ENCODE measurements at regions not wholly inside any gene's neighbourhood (a gene's known extent, or its start where the extent isn't known, plus 50 kb on each side); places are given as distances from the start of the nearest gene placed in this dataset.

- TF ChIP-seq BCOR (IDR thresholded peaks at IDR 0.05) (no peak), ZBTB1 (CRISPR knock-in tag; IDR thresholded peaks at IDR 0.05; ENCODE audit: borderline replicate concordance, low read depth) (no peak), ZBTB9 (CRISPR knock-in tag; IDR thresholded peaks at IDR 0.05) (no peak), ZNF217 (CRISPR knock-in tag; IDR thresholded peaks at IDR 0.05) (no peak), BRF1 (IDR thresholded peaks at IDR 0.05; ENCODE audit: borderline replicate concordance, extremely low read depth, insufficient read length) (no peak), HDAC6 (IDR thresholded peaks at IDR 0.05; ENCODE audit: low read depth, low read length) (no peak), SPI1 (IDR thresholded peaks at IDR 0.05; ENCODE audit: borderline replicate concordance, low read depth, low read length) (no peak), STAT6 (CRISPR knock-in tag; IDR thresholded peaks at IDR 0.05) (no peak), ZNF445 (CRISPR knock-in tag; IDR thresholded peaks at IDR 0.05; ENCODE audit: low read depth) (no peak), MTA1 (IDR thresholded peaks at IDR 0.05; ENCODE audit: borderline replicate concordance) (no peak), ZKSCAN3 (CRISPR knock-in tag; IDR thresholded peaks at IDR 0.05) (no peak), MXD1 (CRISPR knock-in tag; IDR thresholded peaks at IDR 0.05; ENCODE audit: borderline replicate concordance, poor library complexity, severe bottlenecking) (no peak), ZBTB11 (CRISPR knock-in tag; IDR thresholded peaks at IDR 0.05) (no peak; a peak in 1 of 6 replicates), ARID1B (IDR thresholded peaks at IDR 0.05) (peak; percentile 53; the same call in 1 of the 2 replicates), ZNF274 (IDR thresholded peaks at IDR 0.05; ENCODE audit: borderline replicate concordance, low read depth, low read length) (no peak)
Measured at GRCh38 chr3:170726976-170727661, 141.2 kb upstream of the SLC7A14 start (continued).

All from K562 (cell line).